H9 (cell line): ENCODE measurements at regions not wholly inside any gene's neighbourhood (a gene's known extent, or its start where the extent isn't known, plus 50 kb on each side); places are given as distances from the start of the nearest gene placed in this dataset.
A peak's percentile ranks its signal among the peaks of the same experiment; 100 is the strongest.

Experiments
- DNase-seq: peaks from one replicate; pipeline ENCODE4 v3.0.0-alpha.2; 2017
- H2AFZ ChIP-seq: one replicate; pipeline ENCODE4 v1.6.1; 2013; ENCODE audit warnings: mild to moderate bottlenecking, low read length, control low read depth, moderate library complexity
- H2AK5ac ChIP-seq: 2 replicates; pipeline ENCODE4 v1.6.1; 2013; ENCODE audit warnings: low read length, control low read depth, mixed read lengths; ENCODE audit not compliant: insufficient read length
- H2BK120ac ChIP-seq: one replicate; pipeline ENCODE4 v1.6.1; 2013; ENCODE audit warnings: low read depth, mild to moderate bottlenecking, low read length, control low read depth, inconsistent platforms; ENCODE audit not compliant: poor library complexity, severe bottlenecking
- H2BK12ac ChIP-seq: 2 replicates; pipeline ENCODE4 v1.6.1; 2013; ENCODE audit warnings: low read length, control low read depth, mixed read lengths, low read depth; ENCODE audit not compliant: insufficient read length
- H2BK15ac ChIP-seq: 2 replicates; pipeline ENCODE4 v1.6.1; 2013; ENCODE audit warnings: low read depth, low read length, control low read depth
- H2BK20ac ChIP-seq: one replicate; pipeline ENCODE4 v1.6.1; 2013; ENCODE audit warnings: low read depth, mild to moderate bottlenecking, low read length, control low read depth, inconsistent platforms; ENCODE audit not compliant: poor library complexity, severe bottlenecking
- H2BK5ac ChIP-seq: 2 replicates; pipeline ENCODE4 v1.6.1; 2013; ENCODE audit warnings: low read length, control low read depth, mixed read lengths; ENCODE audit not compliant: insufficient read length
- H3K14ac ChIP-seq: 2 replicates; pipeline ENCODE4 v1.6.1; 2013; ENCODE audit warnings: low read length, control low read depth; ENCODE audit not compliant: insufficient read depth
- H3K18ac ChIP-seq: 2 replicates; pipeline ENCODE4 v1.6.1; 2013; ENCODE audit warnings: low read depth, mild to moderate bottlenecking, mixed read lengths, low read length, control low read depth; ENCODE audit not compliant: insufficient read length
- H3K23ac ChIP-seq: 2 replicates; pipeline ENCODE4 v1.6.1; 2013; ENCODE audit warnings: low read length, control low read depth, mixed read lengths, low read depth; ENCODE audit not compliant: insufficient read length
- H3K23me2 ChIP-seq: 2 replicates; pipeline ENCODE4 v1.6.1; 2013; ENCODE audit warnings: low read depth, mild to moderate bottlenecking, mixed read lengths, low read length, control low read depth; ENCODE audit not compliant: insufficient read length, poor library complexity, severe bottlenecking
- H3K27ac ChIP-seq: 2 replicates; pipeline ENCODE4 v1.5.1; 2013; ENCODE audit warnings: low read length, control low read depth, mixed read lengths, low read depth; ENCODE audit not compliant: insufficient read length
- H3K27me3 ChIP-seq: 2 replicates; pipeline ENCODE4 v1.6.1; 2013; ENCODE audit warnings: low read length, control low read depth, inconsistent platforms; ENCODE audit not compliant: insufficient read depth
- H3K4ac ChIP-seq: 2 replicates; pipeline ENCODE4 v1.6.1; 2013; ENCODE audit warnings: low read depth, mild to moderate bottlenecking, control low read depth, inconsistent platforms, low read length, moderate library complexity
- H3K4me1 ChIP-seq: 2 replicates; pipeline ENCODE4 v1.6.1; 2013; ENCODE audit warnings: low read length, control low read depth, inconsistent platforms; ENCODE audit not compliant: insufficient read depth
- H3K4me2 ChIP-seq: 2 replicates; pipeline ENCODE4 v1.6.1; 2013; ENCODE audit warnings: low read length, control low read depth, mixed read lengths; ENCODE audit not compliant: insufficient read length, insufficient read depth
- H3K56ac ChIP-seq: 2 replicates; pipeline ENCODE4 v1.6.1; 2013; ENCODE audit warnings: low read depth, mild to moderate bottlenecking, mixed read lengths, low read length, control low read depth; ENCODE audit not compliant: insufficient read length
- H3K79me1 ChIP-seq: 2 replicates; pipeline ENCODE4 v1.6.1; 2013; ENCODE audit warnings: low read depth, mild to moderate bottlenecking, moderate library complexity, low read length, control low read depth, inconsistent platforms; ENCODE audit not compliant: insufficient read depth, poor library complexity, severe bottlenecking
- H3K79me2 ChIP-seq: 2 replicates; pipeline ENCODE4 v1.6.1; 2013; ENCODE audit warnings: low read length, control low read depth, inconsistent platforms; ENCODE audit not compliant: insufficient read depth
- H3K9ac ChIP-seq: 2 replicates; pipeline ENCODE4 v1.6.1; 2013; ENCODE audit warnings: low read length, control low read depth, mixed read lengths; ENCODE audit not compliant: insufficient read length; ENCODE audit errors: extremely low read depth
- H3K9me3 ChIP-seq: one replicate; pipeline ENCODE4 v1.6.1; 2013; ENCODE audit warnings: low read depth, low read length, inconsistent platforms; ENCODE audit not compliant: control insufficient read depth
- H3T11ph ChIP-seq: one replicate; pipeline ENCODE4 v1.6.1; 2013; ENCODE audit warnings: mild to moderate bottlenecking, low read length, control low read depth, inconsistent platforms
- H4K20me1 ChIP-seq: one replicate; pipeline ENCODE4 v1.6.1; 2013; ENCODE audit not compliant: control insufficient read depth, insufficient read length, insufficient read depth
- H4K5ac ChIP-seq: 2 replicates; pipeline ENCODE4 v1.6.1; 2013; ENCODE audit warnings: low read depth, mild to moderate bottlenecking, mixed read lengths, low read length, control low read depth; ENCODE audit not compliant: insufficient read length
- H4K8ac ChIP-seq: replicated peaks from 2 replicates; pipeline ENCODE4 v1.6.1; 2013; ENCODE audit warnings: low read length, control low read depth, mixed read lengths, low read depth; ENCODE audit not compliant: insufficient read length
- H4K91ac ChIP-seq: 2 replicates; pipeline ENCODE4 v1.6.1; 2013; ENCODE audit warnings: low read depth, mild to moderate bottlenecking, moderate library complexity, mixed read lengths, low read length, control low read depth; ENCODE audit not compliant: insufficient read length
- H3K27ac Mint-ChIP-seq, 3 experiments: 2 replicates in 2 of 3; 3 replicates in 1 of 3; pipeline ENCODE4 v1.8.0; 2020 to 2021; ENCODE audit warnings: mixed read lengths in 3 of 3, mild to moderate bottlenecking in 1 of 3, moderate library complexity in 1 of 3
- H3K27me3 Mint-ChIP-seq: 2 replicates; pipeline ENCODE4 v1.8.0; 2021; ENCODE audit warnings: low read depth, mild to moderate bottlenecking, moderate library complexity, mixed read lengths
- H3K36me3 Mint-ChIP-seq, 3 experiments: 2 replicates in 2 of 3; 3 replicates in 1 of 3; pipeline ENCODE4 v1.8.0; 2020 to 2021; ENCODE audit warnings: low read depth in 3 of 3, mixed read lengths in 3 of 3; ENCODE audit not compliant: insufficient read depth in 1 of 3
- H3K4me1 Mint-ChIP-seq, 2 experiments: 2 replicates each; pipeline ENCODE4 v1.8.0; 2020; ENCODE audit warnings: mixed read lengths in 2 of 2
- H3K4me3 Mint-ChIP-seq, 2 experiments: 2 replicates in 1 of 2; 3 replicates in 1 of 2; pipeline ENCODE4 v1.8.0; 2020 to 2021; ENCODE audit warnings: mild to moderate bottlenecking in 2 of 2, mixed read lengths in 2 of 2, moderate library complexity in 1 of 2
- H3K9me3 Mint-ChIP-seq, 2 experiments: 2 replicates in 1 of 2; 3 replicates in 1 of 2; pipeline ENCODE4 v1.8.0; 2020; ENCODE audit warnings: mild to moderate bottlenecking in 2 of 2, mixed read lengths in 2 of 2, moderate library complexity in 1 of 2
- CTCF ChIP-seq: fragments of 200-600 bp; sonication (generic); conservative IDR thresholded peaks from 3 replicates; pipeline ENCODE4 v1.8.0; 2021; ENCODE audit warnings: antibody characterized with exemption, mild to moderate bottlenecking
- WGBS: extraction: QIAGEN DNeasy Blood & Tissue Kit; methylation state at CpG from one replicate; pipeline ENCODE4 v1.1.7; 2013; ENCODE audit warnings: missing lambda C conversion rate, low lambda C conversion rate, mixed read lengths; ENCODE audit not compliant: insufficient read length; ENCODE audit errors: extremely low coverage; 5-methylcytosine and 5-hydroxymethylcytosine counted together

GRCh38 chr10:46216003-46216634 lies 70.7 kb upstream of the ANTXRL start:
- Histone ChIP-seq H3K4ac (no peak overlapping the region), H3T11ph (no peak overlapping the region), H3K79me1 (no peaks in the 10 kb centered on the region), H3K9me3 (no peaks in the 10 kb centered on the region), H3K27me3 (no peaks in the 10 kb centered on the region), H3K14ac (no peak overlapping the region), H4K8ac (no peak overlapping the region), H2BK12ac (no peak overlapping the region), H4K20me1 (no peaks in the 10 kb centered on the region), H3K23me2 (no peaks in the 10 kb centered on the region), H3K4me1 (no peaks in the 10 kb centered on the region), H2AK5ac (no peak overlapping the region), H4K91ac (no peak overlapping the region), H3K79me2 (no peaks in the 10 kb centered on the region), H3K4me2 (no peak overlapping the region), H3K56ac (no peak overlapping the region), H3K27ac (no peak overlapping the region), H3K23ac (no peak overlapping the region), H2BK20ac (no peak overlapping the region), H2BK5ac (no peak overlapping the region), H4K5ac (no peak overlapping the region), H2BK15ac (no peak overlapping the region), H3K18ac (no peak overlapping the region), H2BK120ac (no peak overlapping the region), H2AFZ (no peak overlapping the region), H3K9ac (no peak overlapping the region)
- no peak for TF ChIP-seq CTCF
- peaks cover 7% of the 10 kb centered on the region for H3K27me3 Mint-ChIP-seq
- H3K4me1 Mint-ChIP-seq = peaks cover 0 to 5% of the 10 kb centered on the region in 2 experiments; a peak in 2 of 4 replicates
- H3K27ac Mint-ChIP-seq = peak overlapping the region in 1 of 3 experiments; percentile 65; a peak in 2 of 7 replicates
- no peaks in the 10 kb centered on the region; a peak in 1 of 5 replicates for H3K9me3 Mint-ChIP-seq
- no peak overlapping the region for H3K4me3 Mint-ChIP-seq
- no CpG with 5 or more reads among the region's 6 CpGs for WGBS
- no peak for DNase-seq
- no peaks in the 10 kb centered on the region for H3K36me3 Mint-ChIP-seq
